ENCODE measurements at regions not wholly inside any gene's neighbourhood (a gene's known extent, or its start where the extent isn't known, plus 50 kb on each side); places are given as distances from the start of the nearest gene placed in this dataset.

DNA sequence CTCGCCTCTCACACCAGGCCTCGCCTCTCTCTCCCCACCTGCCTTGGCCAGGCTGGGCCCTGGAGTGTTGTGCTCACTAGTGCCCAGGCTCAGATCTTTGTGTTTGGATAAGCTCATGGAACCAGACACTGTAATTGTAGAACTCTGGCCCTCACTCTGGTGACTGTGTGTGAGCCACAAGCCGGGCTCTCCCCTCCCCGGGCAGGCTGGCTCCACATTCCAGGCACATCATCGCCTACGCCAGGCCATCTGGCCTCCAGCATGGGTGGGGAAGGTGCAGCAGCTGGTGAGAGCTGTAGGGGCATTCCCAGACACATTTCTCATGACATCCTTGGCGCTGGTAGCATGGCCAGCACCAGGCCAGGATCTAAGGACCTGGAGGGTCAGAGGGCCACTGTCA is 202.3 kb downstream of the RAB11FIP4 start:
- Histone ChIP-seq H3K4me3 (ENCODE audit: low read length) (no peak overlapping the region), H3K9me3 (ENCODE audit: control insufficient read depth in 1 of 2, insufficient read depth in 1 of 2, low read length in 2 of 2) (no peaks in the 10 kb centered on the region), H3K27me3 (ENCODE audit: control insufficient read depth in 1 of 2, insufficient read depth in 2 of 2, low read length in 2 of 2) (no peaks in the 10 kb centered on the region), H3K36me3 (ENCODE audit: insufficient read depth, low read length) (no peaks in the 10 kb centered on the region), H3K27ac (ENCODE audit: low read depth in 1 of 2, low read length in 2 of 2) (no peak overlapping the region), H3K4me1 (ENCODE audit: insufficient read depth, low read length) (peaks cover 5% of the 10 kb centered on the region)
- TF ChIP-seq, protein P1, sequence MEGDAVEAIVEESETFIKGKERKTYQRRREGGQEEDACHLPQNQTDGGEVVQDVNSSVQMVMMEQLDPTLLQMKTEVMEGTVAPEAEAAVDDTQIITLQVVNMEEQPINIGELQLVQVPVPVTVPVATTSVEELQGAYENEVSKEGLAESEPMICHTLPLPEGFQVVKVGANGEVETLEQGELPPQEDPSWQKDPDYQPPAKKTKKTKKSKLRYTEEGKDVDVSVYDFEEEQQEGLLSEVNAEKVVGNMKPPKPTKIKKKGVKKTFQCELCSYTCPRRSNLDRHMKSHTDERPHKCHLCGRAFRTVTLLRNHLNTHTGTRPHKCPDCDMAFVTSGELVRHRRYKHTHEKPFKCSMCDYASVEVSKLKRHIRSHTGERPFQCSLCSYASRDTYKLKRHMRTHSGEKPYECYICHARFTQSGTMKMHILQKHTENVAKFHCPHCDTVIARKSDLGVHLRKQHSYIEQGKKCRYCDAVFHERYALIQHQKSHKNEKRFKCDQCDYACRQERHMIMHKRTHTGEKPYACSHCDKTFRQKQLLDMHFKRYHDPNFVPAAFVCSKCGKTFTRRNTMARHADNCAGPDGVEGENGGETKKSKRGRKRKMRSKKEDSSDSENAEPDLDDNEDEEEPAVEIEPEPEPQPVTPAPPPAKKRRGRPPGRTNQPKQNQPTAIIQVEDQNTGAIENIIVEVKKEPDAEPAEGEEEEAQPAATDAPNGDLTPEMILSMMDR (IDR thresholded peaks at IDR 0.05), result no peak
- Mint-ChIP-seq H3K4me3 (no peak overlapping the region), H3K9me3 (no peaks in the 10 kb centered on the region), H3K36me3 (ENCODE audit: low read depth) (no peaks in the 10 kb centered on the region), H3K27me3 (no peaks in the 10 kb centered on the region), H3K27ac (no peak overlapping the region), H3K4me1 (ENCODE audit: low read depth) (no peaks in the 10 kb centered on the region)
- ATAC-seq (ENCODE audit: poor library complexity) (no peak), DNase-seq (no peak)
- intact Hi-C loops (cut with DNase I, micrococcal nuclease), result no loop called here
- ChIA-PET POLR2A (no interaction called here), CTCF (no interaction called here)

DNA sequence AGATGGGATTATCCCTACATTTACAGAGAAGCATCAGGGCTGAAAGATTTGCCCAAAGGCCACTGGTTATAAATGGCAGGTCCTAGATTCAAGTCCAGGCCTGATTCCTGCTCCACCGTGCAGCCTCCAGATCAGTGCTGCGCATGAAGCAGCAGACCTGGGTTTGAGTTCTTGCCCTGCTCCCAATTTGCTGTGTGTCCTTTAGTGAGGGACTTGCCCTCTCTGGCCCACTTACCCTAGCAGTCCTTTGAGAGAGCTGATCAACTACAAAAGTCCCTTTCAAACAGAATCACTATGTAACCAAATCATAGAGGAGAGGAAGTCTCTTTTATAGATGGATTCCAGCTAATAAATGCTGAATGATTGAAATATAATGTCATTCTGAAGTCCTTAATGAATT is 200.4 kb downstream of the RAB11FIP4 start:
- Histone ChIP-seq H3K4me1 (ENCODE audit: insufficient read depth, low read length) (peaks cover 5% of the 10 kb centered on the region), H3K27ac (ENCODE audit: low read depth in 1 of 2, low read length in 2 of 2) (no peak overlapping the region), H3K9me3 (ENCODE audit: control insufficient read depth in 1 of 2, insufficient read depth in 1 of 2, low read length in 2 of 2) (no peaks in the 10 kb centered on the region), H3K36me3 (ENCODE audit: insufficient read depth, low read length) (no peaks in the 10 kb centered on the region), H3K27me3 (ENCODE audit: control insufficient read depth in 1 of 2, insufficient read depth in 2 of 2, low read length in 2 of 2) (no peaks in the 10 kb centered on the region), H3K4me3 (ENCODE audit: low read length) (no peak overlapping the region)
- no peak for DNase-seq
- intact Hi-C loops (cut with DNase I, micrococcal nuclease), result no loop called here
- ChIA-PET CTCF (no interaction called here), POLR2A (no interaction called here)
- Mint-ChIP-seq H3K4me3 (no peak overlapping the region), H3K9me3 (no peaks in the 10 kb centered on the region), H3K36me3 (ENCODE audit: low read depth) (no peaks in the 10 kb centered on the region), H3K27me3 (no peaks in the 10 kb centered on the region), H3K4me1 (ENCODE audit: low read depth) (no peaks in the 10 kb centered on the region), H3K27ac (no peak overlapping the region)
- ATAC-seq (ENCODE audit: poor library complexity), result no peak
- TF ChIP-seq, protein P1 (IDR thresholded peaks at IDR 0.05), result no peak

DNA sequence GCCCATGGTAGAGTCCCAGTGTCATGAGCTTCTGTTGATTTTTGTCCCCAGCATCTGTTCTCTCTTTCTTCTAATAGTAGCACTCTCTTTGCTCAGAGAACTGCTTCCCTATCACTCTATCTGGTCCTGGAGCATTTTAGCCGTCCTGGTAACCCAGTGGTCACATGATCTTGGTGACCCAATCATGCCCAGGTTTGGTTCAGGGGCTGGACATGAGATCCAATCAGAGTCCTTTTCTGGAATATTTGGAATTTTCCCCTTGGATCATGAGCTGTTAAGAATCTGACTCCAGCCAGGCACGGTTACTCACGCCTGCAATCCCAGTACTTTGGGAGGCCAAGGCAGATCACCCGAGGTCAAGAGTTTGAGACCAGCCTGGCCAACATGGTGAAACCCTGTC is 197.0 kb downstream of the RAB11FIP4 start:
- no peaks in the 10 kb centered on the region for H3K9me3 ChIP-seq (ENCODE audit: control insufficient read depth in 1 of 2, insufficient read depth in 1 of 2, low read length in 2 of 2)
- no peaks in the 10 kb centered on the region for H3K27me3 ChIP-seq (ENCODE audit: control insufficient read depth in 1 of 2, insufficient read depth in 2 of 2, low read length in 2 of 2)
- no peak overlapping the region for H3K27ac Mint-ChIP-seq
- TF ChIP-seq, protein P1 (IDR thresholded peaks at IDR 0.05), result no peak
- ChIA-PET CTCF (no interaction called here), POLR2A (no interaction called here)
- DNase-seq, result no peak
- no peak overlapping the region for H3K27ac ChIP-seq (ENCODE audit: low read depth in 1 of 2, low read length in 2 of 2)
- ATAC-seq (ENCODE audit: poor library complexity), result no peak
- H3K36me3 ChIP-seq (ENCODE audit: insufficient read depth, low read length), result no peaks in the 10 kb centered on the region
- H3K4me3 Mint-ChIP-seq, result no peak overlapping the region
- no peak overlapping the region for H3K4me3 ChIP-seq (ENCODE audit: low read length)
- no peaks in the 10 kb centered on the region for H3K27me3 Mint-ChIP-seq
- no peaks in the 10 kb centered on the region for H3K9me3 Mint-ChIP-seq
- no peaks in the 10 kb centered on the region for H3K4me1 ChIP-seq (ENCODE audit: insufficient read depth, low read length)
- intact Hi-C loops (cut with DNase I, micrococcal nuclease), result no loop called here
- H3K4me1 Mint-ChIP-seq (ENCODE audit: low read depth), result no peaks in the 10 kb centered on the region
- no peaks in the 10 kb centered on the region for H3K36me3 Mint-ChIP-seq (ENCODE audit: low read depth)

All from CD4-positive, alpha-beta T cell (primary cell).